VCaP (cell line): ENCODE measurements at regions not wholly inside any gene's neighbourhood (a gene's known extent, or its start where the extent isn't known, plus 50 kb on each side); places are given as distances from the start of the nearest gene placed in this dataset.

ENCODE experiments used
- H3K27ac ChIP-seq: fragments of 450-650 bp; 2 replicates; pipeline ENCODE4 v1.5.1; 2017
- CTCF ChIP-seq: fragments of 450-650 bp; conservative IDR thresholded peaks from 2 replicates; pipeline ENCODE4 v1.5.1; 2017; ENCODE audit warnings: mild to moderate bottlenecking, moderate library complexity

- H3K27ac ChIP-seq = no peak overlapping the region
- TF ChIP-seq CTCF = no peak
Observed at GRCh38 chr1:103949779-103950178, 200.1 kb downstream of the AMY1C start.

- TF ChIP-seq CTCF = no peak
- no peak overlapping the region for H3K27ac ChIP-seq
Observed at GRCh38 chr1:103953386-103953785, 203.7 kb downstream of the AMY1C start.

GRCh38 chr1:103958699-103959098 lies 209.0 kb downstream of the AMY1C start:
- TF ChIP-seq CTCF = no peak
- no peak overlapping the region for H3K27ac ChIP-seq

- no peak overlapping the region for H3K27ac ChIP-seq
- no peak for TF ChIP-seq CTCF
Observed at GRCh38 chr1:103959565-103959964, 209.9 kb downstream of the AMY1C start.

- no peak for TF ChIP-seq CTCF
- H3K27ac ChIP-seq = no peak overlapping the region
Observed at GRCh38 chr1:103960045-103960444, 210.3 kb downstream of the AMY1C start.

GRCh38 chr1:103960710-103961109 lies 211.0 kb downstream of the AMY1C start:
- no peak overlapping the region for H3K27ac ChIP-seq
- no peak for TF ChIP-seq CTCF

- no peak for TF ChIP-seq CTCF
- no peak overlapping the region for H3K27ac ChIP-seq
Observed at GRCh38 chr1:103986792-103987191, 237.1 kb downstream of the AMY1C start.

GRCh38 chr1:103997631-103998030 lies 247.9 kb downstream of the AMY1C start:
- no peak for TF ChIP-seq CTCF
- no peak overlapping the region for H3K27ac ChIP-seq
